Panc1 (cell line): ENCODE measurements at regions not wholly inside any gene's neighbourhood (a gene's known extent, or its start where the extent isn't known, plus 50 kb on each side); places are given as distances from the start of the nearest gene placed in this dataset.

Source experiments
- ATAC-seq: fragments of 200-7000 bp; cut with Tn5 transposase; 2 replicates; pipeline ENCODE4 v1.9.1; 2020; ENCODE audit warnings: mild to moderate bottlenecking, moderate library complexity
- BruUV-seq: library from RNA; stranded (reverse); fragments of 400-500 nt; replicated peaks from 2 replicates; lab custom pipeline; 2021; lab: Mats Ljungman, UMichigan
- CTCF ChIA-PET: fragments of 300-600 bp; sonication (Branson Sonifier 250); formaldehyde crosslinking; loops from one replicate; lab custom pipeline; 2022; ENCODE audit warnings: antibody characterized with exemption; lab: Charles Lee
- POLR2A ChIA-PET: fragments of 300-600 bp; sonication (Branson Sonifier 250); formaldehyde crosslinking; loops from one replicate; lab custom pipeline; 2022; ENCODE audit warnings: antibody characterized with exemption; lab: Charles Lee
- DNase-seq: peaks from one replicate; pipeline ENCODE4 v3.0.0-alpha.2; 2010; ENCODE audit warnings: low read depth, low spot score
- H3K27ac ChIP-seq: 2 replicates; pipeline ENCODE4 v1.5.1; 2011; ENCODE audit warnings: mild to moderate bottlenecking, low read length, inconsistent platforms
- H3K27me3 ChIP-seq: fragments of 200-500 bp; sonication (Bioruptor generic); 2 replicates; pipeline ENCODE4 v1.6.0; 2014; ENCODE audit warnings: low read length, inconsistent platforms; ENCODE audit not compliant: control insufficient read depth, insufficient read depth
- H3K36me3 ChIP-seq: fragments of 200-500 bp; sonication (Bioruptor generic); 2 replicates; pipeline ENCODE4 v1.5.1; 2014; ENCODE audit warnings: inconsistent platforms, mild to moderate bottlenecking, low read length, moderate library complexity; ENCODE audit not compliant: control insufficient read depth, insufficient read depth
- H3K4me1 ChIP-seq: 2 replicates; pipeline ENCODE4 v1.5.1; 2011; ENCODE audit warnings: inconsistent platforms, mild to moderate bottlenecking, low read length, moderate library complexity; ENCODE audit not compliant: control insufficient read depth, insufficient read depth
- H3K4me3 ChIP-seq, 2 experiments: 2 replicates each; pipeline ENCODE4 v1.5.1; 2011 to 2012; ENCODE audit warnings: low read depth in 2 of 2, low read length in 2 of 2, mild to moderate bottlenecking in 2 of 2, inconsistent platforms in 1 of 2, moderate library complexity in 1 of 2
- H3K9me3 ChIP-seq: fragments of 200-500 bp; sonication (Bioruptor generic); 2 replicates; pipeline ENCODE4 v1.5.1; 2014; ENCODE audit warnings: low read depth, mild to moderate bottlenecking, inconsistent platforms, low read length, moderate library complexity; ENCODE audit not compliant: control insufficient read depth, insufficient read depth
- CTCF ChIP-seq: fragments of 450-650 bp; IDR thresholded peaks from 2 replicates; pipeline ENCODE4 v1.5.1; 2017; ENCODE audit warnings: mild to moderate bottlenecking
- POLR2AphosphoS5 ChIP-seq: IDR thresholded peaks from 2 replicates; pipeline ENCODE4 v1.6.1; 2012; ENCODE audit warnings: mild to moderate bottlenecking, low read depth, low read length, moderate library complexity
- REST ChIP-seq, 2 experiments: IDR thresholded peaks; 2 replicates each; pipeline ENCODE4 v1.6.1; 2011 to 2012; ENCODE audit warnings: low read depth in 2 of 2, control low read depth in 1 of 2, low read length in 1 of 2, mild to moderate bottlenecking in 1 of 2, moderate library complexity in 1 of 2; ENCODE audit not compliant: insufficient read depth in 1 of 2
- SIN3A ChIP-seq: IDR thresholded peaks from 2 replicates; pipeline ENCODE4 v1.6.1; 2012; ENCODE audit warnings: low read depth, mild to moderate bottlenecking, low read length, moderate library complexity, borderline replicate concordance; ENCODE audit not compliant: insufficient read depth
- TCF7L2 ChIP-seq: IDR thresholded peaks from 2 replicates; pipeline ENCODE4 v1.6.1; 2011; ENCODE audit warnings: mild to moderate bottlenecking, low read depth, low read length, inconsistent platforms
- in situ Hi-C: cut with HindIII; loops from 2 replicates; pipeline ENCODE4 v1.10.0; 2016; ENCODE audit warnings: low sequenced_read_pairs, low pct_unique_long_range_greater_than_20kb
- intact Hi-C: fragments of 100-400 bp; cut with micrococcal nuclease; formaldehyde crosslinking; loops from one replicate; pipeline ENCODE4 v1.10.0; 2022; ENCODE audit not compliant: unreplicated experiment

- H3K36me3 ChIP-seq, result no peaks in the 10 kb centered on the region
- in situ Hi-C loops, result no loop called here
- H3K27me3 ChIP-seq, result no peaks in the 10 kb centered on the region
- no peak for ATAC-seq
- H3K4me1 ChIP-seq, result no peaks in the 10 kb centered on the region
- ChIA-PET POLR2A (no interaction called here), CTCF (no interaction called here)
- no peak overlapping the region for H3K27ac ChIP-seq
- H3K9me3 ChIP-seq, result no peaks in the 10 kb centered on the region
- TF ChIP-seq CTCF (no peak), REST (IDR thresholded peaks at IDR 0.05; ENCODE audit: insufficient read depth in 1 of 2, low read depth in 2 of 2, low read length in 1 of 2) (no peak), SIN3A (no peak), POLR2AphosphoS5 (no peak), TCF7L2 (no peak)
- no peak overlapping the region for H3K4me3 ChIP-seq
- intact Hi-C loops, result no loop called here
- no TSS peak for BruUV-seq
- no peak for DNase-seq
Measured at GRCh38 chr12:43062201-43062895, 472.8 kb upstream of the PRICKLE1 start.

- Histone ChIP-seq H3K4me1 (no peaks in the 10 kb centered on the region), H3K27me3 (no peaks in the 10 kb centered on the region), H3K4me3 (no peak overlapping the region), H3K27ac (no peak overlapping the region), H3K9me3 (no peaks in the 10 kb centered on the region), H3K36me3 (no peaks in the 10 kb centered on the region)
- ATAC-seq (no peak), DNase-seq (no peak)
- in situ Hi-C loops (no loop called here), intact Hi-C loops (no loop called here)
- POLR2A ChIA-PET, result no interaction called here
- CTCF ChIA-PET, result no interaction called here
- no TSS peak for BruUV-seq
- TF ChIP-seq SIN3A (no peak), TCF7L2 (no peak), POLR2AphosphoS5 (no peak), CTCF (no peak), REST (IDR thresholded peaks at IDR 0.05; ENCODE audit: insufficient read depth in 1 of 2, low read depth in 2 of 2, low read length in 1 of 2) (no peak)
Measured at GRCh38 chr12:43060742-43061141, 471.2 kb upstream of the PRICKLE1 start.
